ENCODE measurements at regions not wholly inside any gene's neighbourhood (a gene's known extent, or its start where the extent isn't known, plus 50 kb on each side); places are given as distances from the start of the nearest gene placed in this dataset.

- no peaks in the 10 kb centered on the region for H3K79me2 ChIP-seq (ENCODE audit: control insufficient read depth, insufficient read depth, low read length)
- H3K79me1 ChIP-seq (ENCODE audit: low read length), result no peaks in the 10 kb centered on the region
- no peak overlapping the region for H4K8ac ChIP-seq (ENCODE audit: low read depth, low read length)
- no peak overlapping the region for H3K56ac ChIP-seq (ENCODE audit: low read length)
- H3K4me1 ChIP-seq (ENCODE audit: control insufficient read depth, low read depth, low read length), result no peaks in the 10 kb centered on the region
- H3K4me2 ChIP-seq (ENCODE audit: low read length), result no peak overlapping the region
- H3K27me3 ChIP-seq (ENCODE audit: insufficient read depth, low read length, poor library complexity), result no peaks in the 10 kb centered on the region
- no peaks in the 10 kb centered on the region for H3K36me3 ChIP-seq (ENCODE audit: control insufficient read depth, insufficient read depth, low read length)
- H2BK15ac ChIP-seq (replicated peaks; ENCODE audit: low read depth), result no peak overlapping the region
- H3K4ac ChIP-seq (ENCODE audit: low read depth, low read length), result no peak overlapping the region
- H3K9ac ChIP-seq (ENCODE audit: low read length), result no peak overlapping the region
- no peak overlapping the region for H4K5ac ChIP-seq (ENCODE audit: low read length)
- H3K23ac ChIP-seq (ENCODE audit: low read length), result no peak overlapping the region
- no peak overlapping the region for H2BK120ac ChIP-seq (ENCODE audit: low read depth, low read length)
- no peak overlapping the region for H3K18ac ChIP-seq (ENCODE audit: low read length)
- no peak overlapping the region for H2AK5ac ChIP-seq (ENCODE audit: low read length)
- no peak overlapping the region for H3K27ac ChIP-seq (ENCODE audit: low read depth, low read length)
- WGBS (ENCODE audit: extremely low coverage, insufficient coverage, low lambda C conversion rate), result no CpG with 5 or more reads among the region's 2 CpGs
- no peak overlapping the region for H2BK5ac ChIP-seq (ENCODE audit: low read length)
- H3K4me3 ChIP-seq (ENCODE audit: low read length), result no peak overlapping the region
- no peak for DNase-seq
Observed at GRCh38 chr2:234643407-234643806, 146.5 kb upstream of the ARL4C start.

DNA sequence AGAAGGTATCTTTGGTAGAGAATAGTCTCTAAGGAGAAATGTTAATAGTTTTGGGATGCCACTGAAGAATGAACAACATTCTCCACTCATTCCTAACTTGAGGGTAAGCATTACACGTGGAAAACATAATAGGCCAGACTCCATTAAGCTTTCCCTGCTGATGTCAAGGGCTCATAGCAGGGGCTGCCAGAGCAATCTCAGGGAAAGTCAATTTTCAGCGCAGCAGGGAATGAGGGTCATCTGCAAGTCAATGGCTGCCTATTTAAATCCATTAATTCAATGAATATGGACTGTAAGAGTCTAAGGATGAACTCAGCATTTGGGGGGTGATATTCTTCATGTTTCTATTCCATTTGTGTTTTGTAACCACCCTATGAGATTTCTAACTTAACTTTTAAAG lies 144.2 kb upstream of the ARL4C start:
- H3K23ac ChIP-seq (ENCODE audit: low read length), result no peak overlapping the region
- H2AK5ac ChIP-seq (ENCODE audit: low read length), result no peak overlapping the region
- H3K18ac ChIP-seq (ENCODE audit: low read length), result no peak overlapping the region
- H3K9ac ChIP-seq (ENCODE audit: low read length), result no peak overlapping the region
- H3K56ac ChIP-seq (ENCODE audit: low read length), result no peak overlapping the region
- H3K4me1 ChIP-seq (ENCODE audit: control insufficient read depth, low read depth, low read length), result no peaks in the 10 kb centered on the region
- H3K79me1 ChIP-seq (ENCODE audit: low read length), result no peaks in the 10 kb centered on the region
- no peak overlapping the region for H4K8ac ChIP-seq (ENCODE audit: low read depth, low read length)
- H2BK5ac ChIP-seq (ENCODE audit: low read length), result no peak overlapping the region
- DNase-seq, result no peak
- H3K4me3 ChIP-seq (ENCODE audit: low read length), result no peak overlapping the region
- no peak overlapping the region for H4K5ac ChIP-seq (ENCODE audit: low read length)
- no CpG with 5 or more reads among the region's 2 CpGs for WGBS (ENCODE audit: extremely low coverage, insufficient coverage, low lambda C conversion rate)
- no peak overlapping the region for H2BK15ac ChIP-seq (replicated peaks; ENCODE audit: low read depth)
- H3K27me3 ChIP-seq (ENCODE audit: insufficient read depth, low read length, poor library complexity), result no peaks in the 10 kb centered on the region
- H3K79me2 ChIP-seq (ENCODE audit: control insufficient read depth, insufficient read depth, low read length), result no peaks in the 10 kb centered on the region
- no peak overlapping the region for H2BK120ac ChIP-seq (ENCODE audit: low read depth, low read length)
- H3K27ac ChIP-seq (ENCODE audit: low read depth, low read length), result no peak overlapping the region
- H3K36me3 ChIP-seq (ENCODE audit: control insufficient read depth, insufficient read depth, low read length), result no peaks in the 10 kb centered on the region
- H3K4me2 ChIP-seq (ENCODE audit: low read length), result no peak overlapping the region
- no peak overlapping the region for H3K4ac ChIP-seq (ENCODE audit: low read depth, low read length)

DNA sequence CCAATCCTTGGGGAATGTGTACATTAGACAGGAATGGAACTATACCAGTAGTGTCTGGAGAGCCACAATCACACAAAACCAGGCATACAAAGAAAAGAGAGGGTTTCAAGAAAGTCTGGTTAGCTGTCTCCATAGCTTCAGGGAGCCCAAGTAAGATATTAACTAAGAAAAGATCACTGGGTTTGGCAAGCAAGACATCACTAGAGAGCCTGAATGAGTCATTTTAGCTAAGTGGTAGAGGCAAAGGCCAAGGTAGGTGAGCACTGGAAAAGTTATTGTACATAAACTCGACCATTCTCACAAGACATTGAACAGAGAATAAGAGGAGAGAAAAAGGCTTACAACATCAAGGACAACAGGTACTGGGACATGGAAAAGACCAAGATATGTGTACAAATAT lies 143.8 kb upstream of the ARL4C start:
- Histone ChIP-seq H3K9ac (ENCODE audit: low read length) (no peak overlapping the region), H2BK120ac (ENCODE audit: low read depth, low read length) (no peak overlapping the region), H3K27ac (ENCODE audit: low read depth, low read length) (no peak overlapping the region), H3K4me3 (ENCODE audit: low read length) (no peak overlapping the region), H3K79me2 (ENCODE audit: control insufficient read depth, insufficient read depth, low read length) (no peaks in the 10 kb centered on the region), H3K36me3 (ENCODE audit: control insufficient read depth, insufficient read depth, low read length) (no peaks in the 10 kb centered on the region), H4K5ac (ENCODE audit: low read length) (no peak overlapping the region), H3K18ac (ENCODE audit: low read length) (no peak overlapping the region), H4K8ac (ENCODE audit: low read depth, low read length) (no peak overlapping the region), H3K4ac (ENCODE audit: low read depth, low read length) (no peak overlapping the region), H2BK5ac (ENCODE audit: low read length) (no peak overlapping the region), H3K56ac (ENCODE audit: low read length) (no peak overlapping the region), H3K4me2 (ENCODE audit: low read length) (no peak overlapping the region), H3K4me1 (ENCODE audit: control insufficient read depth, low read depth, low read length) (no peaks in the 10 kb centered on the region), H2AK5ac (ENCODE audit: low read length) (no peak overlapping the region), H3K79me1 (ENCODE audit: low read length) (no peaks in the 10 kb centered on the region), H3K23ac (ENCODE audit: low read length) (no peak overlapping the region), H2BK15ac (replicated peaks; ENCODE audit: low read depth) (no peak overlapping the region), H3K27me3 (ENCODE audit: insufficient read depth, low read length, poor library complexity) (no peaks in the 10 kb centered on the region)
- no peak for DNase-seq
- WGBS (ENCODE audit: extremely low coverage, insufficient coverage, low lambda C conversion rate), result no CpG with 5 or more reads among the region's 1 CpG

DNA sequence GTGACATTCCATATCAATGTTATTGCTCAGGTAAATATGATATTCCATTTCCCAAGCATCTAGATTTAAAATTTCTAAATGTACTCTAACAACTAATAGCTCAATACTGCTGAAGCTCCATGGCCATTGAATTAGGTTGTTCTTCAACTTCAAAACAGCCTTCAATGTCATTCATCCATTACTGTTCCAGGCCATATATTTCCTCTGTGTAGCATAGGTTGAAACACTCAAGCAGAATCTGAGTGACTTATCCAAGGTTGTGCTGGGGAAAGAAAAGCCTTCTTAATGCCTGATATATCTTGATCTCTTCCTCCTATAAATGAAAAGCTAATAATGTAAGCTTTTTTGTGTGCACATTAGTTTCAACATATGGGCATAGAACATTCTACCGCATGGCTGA lies 142.1 kb upstream of the ARL4C start:
- no peak overlapping the region for H4K8ac ChIP-seq (ENCODE audit: low read depth, low read length)
- H3K27ac ChIP-seq (ENCODE audit: low read depth, low read length), result no peak overlapping the region
- H3K79me2 ChIP-seq (ENCODE audit: control insufficient read depth, insufficient read depth, low read length), result no peaks in the 10 kb centered on the region
- H3K4ac ChIP-seq (ENCODE audit: low read depth, low read length), result no peak overlapping the region
- no peak overlapping the region for H2BK5ac ChIP-seq (ENCODE audit: low read length)
- H3K36me3 ChIP-seq (ENCODE audit: control insufficient read depth, insufficient read depth, low read length), result no peaks in the 10 kb centered on the region
- H3K23ac ChIP-seq (ENCODE audit: low read length), result no peak overlapping the region
- H3K79me1 ChIP-seq (ENCODE audit: low read length), result no peaks in the 10 kb centered on the region
- H4K5ac ChIP-seq (ENCODE audit: low read length), result no peak overlapping the region
- H3K4me3 ChIP-seq (ENCODE audit: low read length), result no peak overlapping the region
- H2BK15ac ChIP-seq (replicated peaks; ENCODE audit: low read depth), result no peak overlapping the region
- H3K4me1 ChIP-seq (ENCODE audit: control insufficient read depth, low read depth, low read length), result no peaks in the 10 kb centered on the region
- no peak overlapping the region for H3K9ac ChIP-seq (ENCODE audit: low read length)
- no peaks in the 10 kb centered on the region for H3K27me3 ChIP-seq (ENCODE audit: insufficient read depth, low read length, poor library complexity)
- no peak overlapping the region for H3K4me2 ChIP-seq (ENCODE audit: low read length)
- H3K18ac ChIP-seq (ENCODE audit: low read length), result no peak overlapping the region
- H2AK5ac ChIP-seq (ENCODE audit: low read length), result no peak overlapping the region
- no peak overlapping the region for H2BK120ac ChIP-seq (ENCODE audit: low read depth, low read length)
- no peak for DNase-seq
- no CpG with 5 or more reads among the region's 1 CpG for WGBS (ENCODE audit: extremely low coverage, insufficient coverage, low lambda C conversion rate)
- no peak overlapping the region for H3K56ac ChIP-seq (ENCODE audit: low read length)

- no peak overlapping the region for H3K9ac ChIP-seq (ENCODE audit: low read length)
- no peak overlapping the region for H3K56ac ChIP-seq (ENCODE audit: low read length)
- no peaks in the 10 kb centered on the region for H3K79me2 ChIP-seq (ENCODE audit: control insufficient read depth, insufficient read depth, low read length)
- no peak overlapping the region for H2BK5ac ChIP-seq (ENCODE audit: low read length)
- H2AK5ac ChIP-seq (ENCODE audit: low read length), result no peak overlapping the region
- no CpG with 5 or more reads among the region's 1 CpG for WGBS (ENCODE audit: extremely low coverage, insufficient coverage, low lambda C conversion rate)
- H2BK15ac ChIP-seq (replicated peaks; ENCODE audit: low read depth), result no peak overlapping the region
- no peak overlapping the region for H2BK120ac ChIP-seq (ENCODE audit: low read depth, low read length)
- no peaks in the 10 kb centered on the region for H3K27me3 ChIP-seq (ENCODE audit: insufficient read depth, low read length, poor library complexity)
- no peak overlapping the region for H4K8ac ChIP-seq (ENCODE audit: low read depth, low read length)
- DNase-seq, result no peak
- no peak overlapping the region for H3K27ac ChIP-seq (ENCODE audit: low read depth, low read length)
- H3K4ac ChIP-seq (ENCODE audit: low read depth, low read length), result no peak overlapping the region
- no peak overlapping the region for H3K23ac ChIP-seq (ENCODE audit: low read length)
- no peaks in the 10 kb centered on the region for H3K79me1 ChIP-seq (ENCODE audit: low read length)
- no peak overlapping the region for H3K4me3 ChIP-seq (ENCODE audit: low read length)
- H3K18ac ChIP-seq (ENCODE audit: low read length), result no peak overlapping the region
- peaks cover 6% of the 10 kb centered on the region for H3K4me1 ChIP-seq (ENCODE audit: control insufficient read depth, low read depth, low read length)
- H4K5ac ChIP-seq (ENCODE audit: low read length), result no peak overlapping the region
- no peaks in the 10 kb centered on the region for H3K36me3 ChIP-seq (ENCODE audit: control insufficient read depth, insufficient read depth, low read length)
- no peak overlapping the region for H3K4me2 ChIP-seq (ENCODE audit: low read length)
Observed at GRCh38 chr2:234635284-234635683, 138.4 kb upstream of the ARL4C start.

DNA sequence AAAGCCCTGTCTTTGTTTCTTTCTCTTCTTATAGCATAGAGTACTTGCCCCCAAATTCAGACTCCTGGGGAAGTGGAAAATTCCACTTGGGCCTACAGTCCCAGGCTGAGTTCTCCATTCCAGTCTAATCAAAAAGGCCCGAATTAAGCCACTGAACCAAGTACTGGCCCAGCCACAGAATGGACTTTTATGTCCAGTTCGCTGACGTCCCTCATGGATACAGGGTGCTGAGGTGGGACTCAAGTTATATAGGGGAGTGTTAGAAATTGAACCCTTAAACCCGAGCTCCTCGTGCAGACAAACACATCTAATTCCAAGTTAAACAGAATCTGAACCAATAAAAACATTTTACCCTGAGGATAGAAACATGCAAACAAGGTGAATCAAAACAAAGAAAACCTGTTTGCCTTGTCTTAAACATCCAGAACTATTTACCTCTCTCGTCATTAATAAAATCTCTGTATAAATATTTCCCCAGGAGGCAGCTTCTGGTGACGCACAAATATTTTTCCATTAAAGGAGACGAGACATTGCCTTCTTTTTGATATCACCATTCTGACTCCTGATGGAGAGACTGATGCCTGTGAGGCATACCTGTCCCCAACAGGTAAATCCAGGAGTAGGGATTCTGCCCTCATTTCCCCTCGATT lies 136.8 kb upstream of the ARL4C start:
- Histone ChIP-seq H3K18ac (ENCODE audit: low read length) (peak overlapping the region; percentile 36), H2AK5ac (ENCODE audit: low read length) (no peak overlapping the region), H2BK5ac (ENCODE audit: low read length) (no peak overlapping the region), H2BK120ac (ENCODE audit: low read depth, low read length) (no peak overlapping the region), H4K5ac (ENCODE audit: low read length) (no peak overlapping the region), H3K36me3 (ENCODE audit: control insufficient read depth, insufficient read depth, low read length) (no peaks in the 10 kb centered on the region), H3K79me2 (ENCODE audit: control insufficient read depth, insufficient read depth, low read length) (no peaks in the 10 kb centered on the region), H3K27ac (ENCODE audit: low read depth, low read length) (no peak overlapping the region), H4K8ac (ENCODE audit: low read depth, low read length) (no peak overlapping the region), H3K4me1 (ENCODE audit: control insufficient read depth, low read depth, low read length) (peaks cover 6% of the 10 kb centered on the region), H3K23ac (ENCODE audit: low read length) (no peak overlapping the region), H3K4me2 (ENCODE audit: low read length) (no peak overlapping the region), H3K4me3 (ENCODE audit: low read length) (no peak overlapping the region), H3K56ac (ENCODE audit: low read length) (no peak overlapping the region), H3K27me3 (ENCODE audit: insufficient read depth, low read length, poor library complexity) (no peaks in the 10 kb centered on the region), H3K79me1 (ENCODE audit: low read length) (no peaks in the 10 kb centered on the region), H2BK15ac (replicated peaks; ENCODE audit: low read depth) (peak overlapping the region; percentile 39), H3K4ac (ENCODE audit: low read depth, low read length) (no peak overlapping the region), H3K9ac (ENCODE audit: low read length) (no peak overlapping the region)
- DNase-seq, result no peak
- WGBS (ENCODE audit: extremely low coverage, insufficient coverage, low lambda C conversion rate), result no CpG with 5 or more reads among the region's 9 CpGs

All from mesendoderm (in vitro differentiated cells).